SK-N-MC (cell line): ENCODE measurements at regions not wholly inside any gene's neighbourhood (a gene's known extent, or its start where the extent isn't known, plus 50 kb on each side); places are given as distances from the start of the nearest gene placed in this dataset.

Source experiments
- EZH2 ChIP-seq: fragments of 200-600 bp; sonication (generic); IDR thresholded peaks from one replicate; pipeline ENCODE4 v1.6.1; 2017; ENCODE audit warnings: antibody characterized with exemption
- POLR2AphosphoS5 ChIP-seq: IDR thresholded peaks from 2 replicates; pipeline ENCODE4 v1.6.1; 2012; ENCODE audit warnings: mild to moderate bottlenecking, low read depth, low read length, borderline replicate concordance

- TF ChIP-seq POLR2AphosphoS5: no peak
- no peak for TF ChIP-seq EZH2
These were observed 121.8 kb upstream of the ZNF722 start for GRCh38 chr7:63876707-63877322.
